Activated gamma-delta T cell treated with anti-CD3 and anti-CD28 coated beads, Interleukin-2, amount 50 U/mL, for 16 hours (primary cell): ENCODE measurements at regions not wholly inside any gene's neighbourhood (a gene's known extent, or its start where the extent isn't known, plus 50 kb on each side); places are given as distances from the start of the nearest gene placed in this dataset.

Source experiments
- DNase-seq: peaks from one replicate; pipeline ENCODE4 v3.0.0-alpha.2; 2020; ENCODE audit warnings: low read depth

DNA sequence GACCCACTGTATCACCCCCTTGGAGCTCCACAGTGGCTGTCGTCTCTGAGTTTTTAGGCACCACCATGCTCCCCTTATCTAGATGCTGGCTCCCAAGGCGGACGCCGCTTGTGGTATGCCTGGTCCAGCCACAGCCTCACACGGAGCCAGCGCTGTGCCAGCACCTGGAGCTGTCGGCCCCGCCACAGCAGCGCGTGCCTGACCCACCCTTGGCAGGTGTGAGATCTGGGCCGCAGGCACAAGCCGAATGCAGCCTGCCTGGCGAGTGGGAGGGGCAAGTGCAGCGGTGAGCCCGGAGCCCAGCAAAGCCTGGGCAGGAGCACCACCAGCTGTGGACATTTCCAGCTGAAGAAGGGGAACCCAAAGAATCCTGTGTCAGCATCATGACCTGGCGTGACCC is 91.9 kb upstream of the BACE2 start:
- no peak for DNase-seq

DNA sequence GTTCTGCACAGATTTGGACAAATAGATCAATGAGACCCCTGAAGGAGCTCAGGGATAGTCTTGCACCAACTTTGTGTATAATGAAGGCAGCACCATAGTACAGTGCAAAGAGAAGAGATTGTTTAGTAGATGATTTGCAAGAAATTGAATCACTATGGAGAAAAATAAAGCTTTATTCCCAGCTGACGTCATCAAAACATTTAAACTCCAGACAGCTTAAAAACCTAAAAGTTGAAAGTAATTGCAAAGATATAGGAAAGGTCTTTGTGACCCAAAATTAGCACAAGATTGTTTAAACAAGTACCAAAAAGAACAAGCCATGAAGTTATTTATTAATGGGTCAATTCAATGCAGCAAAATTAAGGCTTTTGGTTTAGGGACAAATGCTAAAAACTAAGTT is 88.8 kb upstream of the BACE2 start:
- no peak for DNase-seq

DNA sequence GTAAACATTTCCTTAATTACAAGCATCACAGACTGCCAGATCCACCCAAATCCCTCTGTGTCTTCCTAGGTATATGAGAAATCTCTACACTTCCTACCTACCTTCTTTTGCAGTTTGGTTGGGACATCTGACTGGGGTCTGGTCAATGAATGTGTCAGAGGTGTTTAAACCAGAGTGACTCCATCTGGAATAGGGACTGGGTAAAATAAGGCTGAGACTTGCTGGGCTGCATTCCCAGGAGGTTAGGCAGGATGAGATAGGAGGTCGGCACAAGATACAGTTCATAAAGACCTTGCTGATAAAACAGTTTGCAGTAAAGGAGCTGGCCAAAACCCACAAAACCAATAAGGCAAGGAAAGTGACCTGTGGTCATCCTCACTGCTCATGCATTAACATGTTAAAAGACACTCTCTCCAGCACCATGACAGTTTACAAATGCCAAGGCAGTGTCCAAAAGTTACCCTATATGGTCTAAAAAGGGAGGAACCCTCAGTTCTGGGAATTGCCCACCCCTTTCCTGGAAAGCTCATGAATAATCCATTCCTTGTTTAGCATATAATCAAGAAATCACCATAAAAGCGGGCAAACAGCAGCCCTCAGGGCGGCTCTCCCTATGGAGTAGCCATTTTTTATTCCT is 87.4 kb upstream of the BACE2 start:
- DNase-seq = no peak

DNA sequence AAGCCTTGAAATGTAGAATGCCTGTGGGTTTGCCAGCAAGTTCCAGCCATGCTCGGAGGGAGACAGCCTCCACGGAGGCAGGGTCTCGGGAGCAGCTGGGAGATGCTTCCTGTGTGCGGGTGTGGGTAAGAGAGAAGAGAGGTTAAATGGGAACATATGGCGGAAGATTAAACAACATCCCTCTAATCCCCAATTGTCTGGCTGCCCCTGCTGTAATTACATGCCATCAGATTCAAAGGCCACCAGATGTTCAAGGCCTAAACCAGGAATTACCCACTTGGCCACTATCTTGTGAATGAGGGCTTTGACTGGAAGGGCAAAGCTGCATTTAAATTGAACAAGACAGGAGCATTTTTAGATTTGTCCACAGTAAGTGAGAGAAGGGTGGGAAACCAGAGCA is 81.4 kb upstream of the BACE2 start:
- DNase-seq = no peak

DNA sequence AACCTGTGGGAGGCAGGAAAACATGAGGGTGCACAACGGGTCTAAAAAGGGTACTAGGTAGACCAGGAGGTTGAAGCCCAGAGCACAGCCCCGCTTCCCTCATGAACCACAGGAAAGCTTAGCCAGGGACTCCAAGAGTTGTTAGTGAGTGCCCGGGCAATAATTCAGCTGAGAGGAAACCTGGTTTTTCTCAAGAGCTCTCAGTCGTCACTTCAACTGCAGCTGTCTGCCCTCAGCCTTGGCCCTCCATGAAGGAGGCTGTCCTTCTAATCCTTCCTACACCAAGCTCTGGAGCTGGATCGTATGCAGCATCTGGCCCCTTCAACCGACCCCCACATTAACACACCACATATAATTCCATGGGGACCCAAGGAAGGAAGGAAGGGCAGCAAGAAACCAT is 77.0 kb upstream of the BACE2 start:
- DNase-seq = no peak

DNA sequence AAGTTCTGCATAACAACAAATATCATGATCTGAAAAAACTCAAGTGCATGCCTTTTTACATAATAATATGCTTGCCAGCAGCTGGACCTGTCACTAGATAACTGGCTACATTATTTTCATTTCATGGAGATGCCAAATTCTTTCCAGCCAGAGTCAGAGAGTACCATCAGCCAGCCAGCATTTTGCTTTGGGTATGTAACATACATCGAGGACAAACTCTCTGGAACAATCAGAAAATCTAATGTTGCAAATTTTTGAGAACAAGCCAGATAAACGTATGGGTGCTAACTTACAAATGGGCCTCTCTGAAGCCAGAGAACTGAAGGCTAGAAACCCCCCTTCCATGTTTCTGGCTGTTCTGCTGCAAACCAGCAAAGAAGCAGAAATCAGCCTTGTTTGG is 76.3 kb upstream of the BACE2 start:
- no peak for DNase-seq

DNA sequence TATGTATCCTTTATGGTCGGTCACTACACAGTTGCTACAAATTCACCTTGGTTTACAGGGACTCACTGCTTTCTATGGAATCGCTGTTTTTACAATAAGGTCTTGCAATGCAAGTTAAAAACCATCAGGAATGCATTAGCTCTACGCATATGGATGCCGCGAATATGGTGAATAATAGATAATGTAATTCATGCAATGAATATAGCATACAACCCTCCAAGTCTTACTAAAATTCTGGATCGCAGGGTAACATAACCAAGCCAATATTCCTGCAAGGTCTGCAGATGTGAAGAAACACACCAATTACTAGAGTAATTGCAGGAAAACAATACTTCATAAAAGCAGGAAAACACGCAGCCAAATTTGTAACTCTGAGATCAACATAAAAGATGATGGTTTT is 75.6 kb upstream of the BACE2 start:
- no peak for DNase-seq

DNA sequence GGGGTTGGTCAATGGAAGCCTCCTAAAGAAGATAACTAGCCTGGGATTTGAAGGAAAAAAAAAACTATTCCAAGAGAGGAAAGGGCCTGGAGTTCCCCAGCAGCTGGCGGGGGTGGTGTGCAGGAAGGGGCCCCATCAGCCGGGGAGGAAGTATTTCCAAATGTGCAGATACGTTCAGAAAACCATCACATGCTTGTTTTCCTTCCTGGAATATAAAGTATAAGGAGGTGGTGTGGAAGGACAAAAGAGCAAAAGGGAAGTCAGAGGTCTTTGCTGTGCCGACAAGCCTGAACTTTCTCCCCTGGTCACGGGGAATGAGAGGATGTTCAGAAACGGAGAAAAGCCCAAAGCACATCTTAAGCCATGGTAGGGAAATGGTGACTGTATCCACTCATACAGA is 72.0 kb upstream of the BACE2 start:
- DNase-seq = no peak

DNA sequence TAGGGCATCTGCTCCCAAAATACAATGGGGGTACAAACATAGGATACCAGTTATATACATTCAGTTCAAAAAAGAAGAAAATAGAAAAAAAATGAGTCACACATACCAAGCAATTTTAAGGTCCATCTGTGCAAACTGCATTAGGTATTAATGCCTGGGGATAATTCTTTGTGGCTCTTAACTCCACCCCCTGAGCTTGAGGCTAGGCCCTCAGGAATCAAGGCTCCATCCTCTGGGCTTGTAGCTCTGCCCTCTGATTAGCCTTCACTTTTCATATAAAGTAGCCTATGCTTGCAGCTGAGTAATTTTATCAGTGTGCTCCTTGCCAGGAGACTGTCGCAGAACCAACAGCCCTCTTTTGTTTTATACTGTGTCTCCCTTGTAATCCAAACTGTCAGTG is 69.9 kb upstream of the BACE2 start:
- DNase-seq = no peak

DNA sequence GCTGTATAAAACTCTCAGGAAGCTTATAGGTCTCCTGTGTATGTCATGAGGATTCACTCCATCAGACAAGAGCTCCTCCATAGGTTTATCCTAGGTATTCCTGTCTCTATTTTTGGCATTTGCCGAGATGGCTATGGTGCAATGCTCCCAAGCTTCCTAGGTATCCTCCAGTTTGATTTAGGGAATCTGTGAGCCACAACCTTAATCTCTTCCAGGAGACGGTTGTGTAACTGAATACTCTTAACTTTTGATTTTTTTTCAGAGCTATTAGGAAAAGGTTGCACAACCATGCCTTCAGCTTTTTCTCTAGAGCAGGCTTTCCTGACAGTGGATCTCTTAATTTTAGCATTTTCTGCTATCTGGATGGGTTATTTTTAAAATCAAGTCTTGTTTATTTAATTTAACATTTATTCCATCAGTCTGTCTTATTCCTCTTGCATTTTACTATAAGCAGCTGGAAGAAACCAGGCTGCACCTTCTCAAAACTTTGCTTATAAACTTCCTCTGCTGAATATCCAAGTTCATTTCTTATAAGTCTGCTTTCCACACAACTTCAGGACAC is 69.4 kb upstream of the BACE2 start:
- DNase-seq = no peak

DNA sequence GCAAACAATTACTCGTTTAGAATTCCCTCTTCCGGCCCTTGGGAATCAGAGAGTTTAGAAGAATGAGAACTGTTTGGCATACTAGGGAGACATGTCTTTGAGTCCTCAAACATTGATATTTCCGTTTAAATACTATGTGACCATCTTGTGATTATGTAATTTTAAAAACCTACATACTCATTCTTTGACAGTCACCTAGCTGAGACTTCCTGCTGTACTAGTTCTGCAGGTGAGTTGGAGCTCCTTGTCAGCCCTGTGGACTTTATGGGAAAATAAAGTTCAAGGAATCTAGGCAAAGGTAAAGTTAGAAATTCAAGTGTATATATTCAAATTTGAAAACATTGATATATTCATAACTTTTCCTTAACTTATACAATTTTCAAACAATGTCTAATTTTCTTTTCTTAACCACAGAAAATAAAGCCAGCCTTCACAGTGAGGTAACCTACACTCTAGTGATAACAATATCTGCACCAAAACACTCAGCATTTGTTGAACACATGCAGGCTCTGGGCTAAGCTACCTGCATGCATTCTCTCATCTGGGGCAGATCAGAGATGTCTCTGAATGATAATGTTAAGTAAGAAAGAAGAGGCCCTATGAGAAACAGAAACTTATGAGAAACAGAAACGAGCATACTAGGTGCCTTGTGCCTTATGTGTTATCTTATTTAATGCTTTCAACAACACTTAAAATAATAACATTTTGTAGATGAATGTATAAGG is 67.0 kb upstream of the BACE2 start:
- DNase-seq = no peak

DNA sequence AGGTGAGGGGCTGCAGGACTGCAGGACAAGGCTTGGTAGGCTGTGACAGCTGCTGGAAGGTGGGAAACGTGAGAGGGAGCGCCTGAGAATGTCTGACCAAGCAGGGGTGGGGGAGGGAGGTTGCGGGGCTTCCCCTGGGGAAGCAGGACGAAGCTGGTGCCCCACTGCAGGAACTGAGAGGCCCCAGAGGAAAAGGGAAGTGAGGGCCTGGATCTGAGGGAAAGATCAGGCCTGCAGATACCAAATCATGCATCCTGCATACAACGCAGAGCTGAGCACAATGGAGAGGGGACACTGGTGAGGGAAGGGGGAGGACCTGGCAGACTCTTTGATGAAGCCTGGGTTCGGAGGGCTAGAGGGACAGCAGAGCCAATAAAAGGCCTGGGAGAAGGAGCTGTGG is 65.7 kb upstream of the BACE2 start:
- no peak for DNase-seq

DNA sequence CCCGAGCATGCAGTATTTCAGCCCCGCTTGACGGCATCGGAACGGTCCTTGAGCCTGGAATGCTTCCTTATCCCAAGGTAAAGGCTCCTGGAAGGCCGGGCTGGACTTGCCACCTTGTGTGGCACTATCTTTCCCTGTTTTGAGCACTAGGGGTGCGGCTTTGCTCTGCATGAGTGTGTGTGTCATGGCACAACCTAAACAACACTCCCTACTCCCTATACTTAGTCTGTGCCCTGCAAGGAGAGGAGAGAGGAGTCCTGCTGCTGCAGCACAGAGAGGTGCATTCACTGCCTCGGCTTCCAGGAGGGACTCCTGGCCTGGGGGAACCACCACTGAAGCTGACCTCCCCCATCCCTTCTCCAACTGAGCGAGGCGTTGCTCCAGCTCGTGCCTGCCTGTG is 60.4 kb upstream of the BACE2 start:
- no peak for DNase-seq

DNA sequence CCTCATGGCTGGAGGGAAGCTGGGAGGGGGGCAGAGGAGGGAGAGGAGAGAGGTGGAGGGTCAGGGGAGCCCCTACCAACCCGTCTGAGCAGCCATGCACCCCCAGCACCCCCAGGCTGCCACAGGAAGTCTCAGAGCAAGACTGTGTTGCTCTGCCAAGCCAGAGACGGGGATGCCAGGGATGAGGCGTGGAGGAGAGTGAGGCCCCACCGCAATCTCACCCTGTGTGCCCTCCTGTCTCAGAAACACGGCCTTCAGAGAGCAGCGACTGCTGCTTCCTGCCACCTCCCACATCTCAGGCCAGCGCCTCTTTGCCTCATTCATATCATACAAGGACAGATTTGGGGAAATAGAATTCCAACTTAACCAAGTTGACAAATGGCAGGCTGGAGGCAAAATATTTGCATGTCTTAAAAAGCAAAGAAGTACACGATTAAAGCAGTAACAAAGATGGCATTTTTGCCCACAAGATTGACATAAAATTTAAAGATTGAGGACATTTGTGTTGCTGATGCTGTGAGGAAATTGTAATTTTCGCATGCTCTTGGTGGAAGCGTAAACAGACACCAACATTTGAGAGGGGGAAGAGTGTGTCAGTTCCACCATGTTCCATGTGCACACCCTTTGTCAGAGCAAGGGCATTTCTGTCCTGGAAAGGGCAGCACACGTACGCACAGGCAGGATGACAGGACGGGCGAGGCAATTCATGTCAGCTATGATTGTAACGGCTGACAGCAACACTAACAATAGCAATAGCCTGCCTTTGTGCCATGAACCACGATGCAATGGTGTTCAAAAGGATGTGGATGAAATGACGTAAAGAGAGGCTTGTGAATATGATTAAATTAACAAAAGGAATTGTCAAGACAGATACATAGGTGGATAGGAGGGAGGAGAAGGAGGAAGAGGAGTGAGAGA is 59.0 kb upstream of the BACE2 start:
- DNase-seq = no peak

DNA sequence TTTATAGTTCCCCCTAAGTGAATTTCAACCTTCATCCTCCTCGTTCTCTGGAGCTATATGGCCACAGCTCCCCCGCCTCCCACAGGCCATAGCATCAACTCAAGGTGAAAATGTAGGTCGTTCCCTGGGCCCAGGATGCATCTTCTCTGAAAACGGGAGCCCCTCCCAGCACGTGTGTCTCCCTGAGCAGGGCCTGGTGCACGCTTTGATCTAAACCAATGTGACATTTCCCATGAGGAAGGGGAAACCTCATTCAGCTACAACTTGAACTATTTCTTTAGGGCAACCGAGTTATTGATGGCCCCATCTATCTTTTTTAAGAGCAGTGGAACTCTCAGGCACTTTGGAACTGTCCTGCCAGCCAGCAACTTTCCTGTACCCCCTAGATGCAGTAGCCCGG is 57.8 kb upstream of the BACE2 start:
- DNase-seq = no peak

DNA sequence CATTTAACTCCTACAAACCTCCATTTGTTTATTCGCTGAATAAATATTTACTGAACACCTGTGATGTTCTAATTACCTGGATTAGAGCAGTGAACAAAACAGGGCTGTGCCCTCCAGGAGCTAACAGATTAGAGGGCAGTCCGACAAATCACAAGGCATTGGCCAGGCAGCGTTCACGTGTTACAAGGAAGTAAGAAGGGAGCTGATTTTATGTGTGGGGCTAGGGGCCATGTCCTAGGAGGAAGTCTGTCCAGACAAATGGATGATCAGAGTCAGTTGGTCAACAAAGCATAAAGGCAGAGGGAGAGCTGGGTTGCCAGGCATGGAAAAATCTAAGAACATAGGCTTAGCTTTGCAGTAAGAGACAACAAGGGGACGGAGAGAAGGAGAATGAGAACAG is 57.3 kb upstream of the BACE2 start:
- DNase-seq = no peak

DNA sequence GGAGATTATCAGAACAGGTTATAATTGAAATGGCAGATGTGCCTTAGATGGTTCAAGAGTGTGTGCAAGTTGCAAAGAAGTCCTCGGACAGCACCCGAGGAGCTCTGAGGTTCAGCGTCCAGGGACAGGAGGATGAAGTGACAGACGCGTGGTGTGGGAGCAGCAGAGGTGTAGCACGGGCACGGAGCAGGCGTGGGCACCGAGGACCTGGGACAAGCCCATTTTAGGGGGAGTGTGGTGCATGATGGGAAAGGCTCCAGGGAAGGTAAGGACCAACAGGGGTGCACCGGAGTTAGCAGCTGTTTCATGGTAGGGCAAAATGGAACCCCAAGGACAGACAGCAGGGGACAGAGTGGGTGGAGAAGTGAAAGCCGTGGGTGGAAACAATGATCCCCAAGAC is 56.3 kb upstream of the BACE2 start:
- DNase-seq = no peak

DNA sequence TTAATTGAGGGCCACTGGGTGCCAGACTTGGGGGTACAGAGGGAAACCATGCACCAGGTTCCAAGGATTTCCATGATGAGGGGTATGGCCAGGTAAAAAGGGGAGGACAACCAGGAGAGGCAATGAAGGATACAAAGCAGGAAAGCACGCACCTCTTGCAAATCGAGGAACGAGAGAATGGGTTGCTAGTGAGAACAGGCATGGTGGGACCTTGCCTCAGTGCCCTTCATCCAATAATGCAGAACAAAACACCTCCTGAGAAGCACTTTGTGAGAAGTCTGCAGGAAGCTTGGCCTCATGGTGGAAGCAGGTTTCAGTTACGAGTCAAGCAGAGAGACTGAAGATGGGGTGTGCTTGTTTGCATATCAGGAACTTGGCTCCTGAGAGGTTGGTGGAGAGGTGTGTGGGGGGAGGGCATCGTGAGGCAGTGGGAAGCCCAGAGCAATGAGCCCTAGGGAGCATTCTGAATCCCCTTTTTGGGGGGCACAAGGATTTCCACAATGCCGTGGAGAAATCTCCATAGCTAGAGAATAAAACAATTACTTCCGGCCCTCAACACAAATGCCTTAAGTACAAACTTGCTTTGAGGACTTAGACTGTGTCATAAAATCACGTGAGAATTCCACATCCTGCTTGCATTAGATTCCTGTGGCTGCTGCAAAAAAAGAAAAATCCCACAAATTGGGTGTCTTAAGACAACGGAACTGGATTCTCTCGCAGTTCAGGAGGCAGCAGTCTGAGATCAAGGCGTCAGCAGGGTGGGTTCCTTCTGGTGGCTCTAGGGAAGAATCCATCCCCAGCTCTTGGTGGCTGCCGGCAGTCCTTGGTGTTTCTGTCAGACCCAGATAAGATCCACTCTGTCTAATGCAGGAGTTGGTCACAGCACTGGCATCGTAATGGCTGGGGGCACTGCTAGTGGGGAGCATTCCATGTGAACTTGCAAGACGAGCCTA is 54.9 kb upstream of the BACE2 start:
- no peak for DNase-seq

DNA sequence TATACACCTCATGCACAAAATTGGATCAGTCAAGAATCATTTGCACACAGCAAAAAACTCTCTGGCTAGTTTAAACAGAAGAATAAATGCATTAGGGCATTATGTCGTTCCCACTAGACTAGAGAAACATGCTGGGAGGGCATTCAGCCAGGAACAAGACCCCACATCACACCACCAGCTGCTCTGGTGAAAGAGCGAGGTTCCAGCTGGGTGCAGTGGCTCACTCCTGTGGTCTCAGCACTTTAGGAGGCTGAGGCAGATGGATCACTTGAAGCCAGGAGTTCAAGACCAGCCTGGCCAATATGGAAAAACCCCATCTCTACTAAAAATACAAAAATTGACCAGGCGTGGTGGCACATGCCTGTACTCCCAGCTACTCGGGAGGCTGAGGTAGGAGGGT is 52.1 kb upstream of the BACE2 start:
- no peak for DNase-seq
